Transverse colon (tissue), 4 donors: ENCODE measurements at regions not wholly inside any gene's neighbourhood (a gene's known extent, or its start where the extent isn't known, plus 50 kb on each side); places are given as distances from the start of the nearest gene placed in this dataset.

Experiments used
- DNase-seq: peaks from one replicate; pipeline ENCODE4 v3.0.0-alpha.2; 2019
- H3K27ac ChIP-seq, 4 donors: fragments of 200-600 bp; sonication (generic); 2 replicates each; pipeline ENCODE4 v1.5.1; 2016 to 2018; ENCODE audit warnings: inconsistent platforms in 4 of 4
- H3K27me3 ChIP-seq: fragments of 200-600 bp; sonication (generic); 2 replicates; pipeline ENCODE4 v1.5.1; 2017; ENCODE audit warnings: inconsistent platforms
- H3K36me3 ChIP-seq, 4 donors: fragments of 200-600 bp; sonication (generic); 2 replicates each; pipeline ENCODE4 v1.5.1; 2017 to 2019; ENCODE audit warnings: inconsistent platforms in 4 of 4
- H3K4me1 ChIP-seq, 4 donors: fragments of 200-600 bp; sonication (generic); 2 replicates each; pipeline ENCODE4 v1.5.1; 2017 to 2020; ENCODE audit warnings: inconsistent platforms in 4 of 4
- H3K4me3 ChIP-seq, 4 donors: fragments of 200-600 bp; sonication (generic); 1 replicate in 1 of 4; 2 replicates in 3 of 4; pipeline versions ENCODE4 v1.5.1 to v1.6.1; 2017 to 2019; ENCODE audit warnings: inconsistent platforms in 4 of 4
- H3K9me3 ChIP-seq, 2 donors: fragments of 200-600 bp; sonication (generic); 2 replicates each; pipeline ENCODE4 v1.5.1; 2017 to 2019; ENCODE audit warnings: inconsistent platforms in 2 of 2
- CTCF ChIP-seq, 5 experiments: fragments of 200-600 bp in 3 of 5; fragments of 450-650 bp in 2 of 5; sonication (generic) in 3 of 5; IDR thresholded peaks; 1 replicate in 2 of 5; 2 replicates in 3 of 5; pipeline ENCODE4 v1.5.1; 2016 to 2017; ENCODE audit warnings: antibody characterized with exemption in 5 of 5, inconsistent platforms in 3 of 5, mild to moderate bottlenecking in 2 of 5, moderate library complexity in 1 of 5
- EP300 ChIP-seq: sonication (generic); formaldehyde crosslinking; IDR thresholded peaks from one replicate; pipeline ENCODE4 v1.6.1; 2017; ENCODE audit warnings: antibody characterized with exemption, low read depth
- POLR2A ChIP-seq: fragments of 450-650 bp; IDR thresholded peaks from one replicate; pipeline ENCODE4 v1.6.1; 2016; ENCODE audit warnings: antibody characterized with exemption, mild to moderate bottlenecking, moderate library complexity
- POLR2AphosphoS5 ChIP-seq, 3 donors: sonication (generic); formaldehyde crosslinking; IDR thresholded peaks; one replicate each; pipeline ENCODE4 v1.6.1; 2016; ENCODE audit warnings: antibody characterized with exemption in 3 of 3
- WGBS, 2 donors: methylation state at CpG; one replicate each; pipeline ENCODE4 v1.1.5; 2018; ENCODE audit warnings: low coverage in 1 of 2; 5-methylcytosine and 5-hydroxymethylcytosine counted together
- in situ Hi-C, 4 donors: fragments of 200-750 bp; cut with MboI; loops; one replicate each; pipeline versions ENCODE4 v1.15.0 to v1.15.1; 2017; ENCODE audit warnings: low sequenced_read_pairs in 3 of 4, low pct_ligation_motif_present in 1 of 4, low pct_unique_long_range_greater_than_20kb in 1 of 4
- intact Hi-C: fragments of 100-400 bp; cut with DNase I; formaldehyde crosslinking; loops from one replicate; pipeline ENCODE4 v1.15.1; 2023; ENCODE audit warnings: low total_unique reads

GRCh38 chr3:74054566-74054965, 429.8 kb upstream of the PDZRN3 start:
- DNase-seq = no peak
- no peak for TF ChIP-seq POLR2A
- no peak for TF ChIP-seq EP300
- Histone ChIP-seq H3K4me1 (no peaks in the 10 kb centered on the region), H3K9me3 (no peaks in the 10 kb centered on the region), H3K4me3 (no peak overlapping the region), H3K27ac (no peak overlapping the region), H3K36me3 (no peaks in the 10 kb centered on the region), H3K27me3 (no peaks in the 10 kb centered on the region)
- in situ Hi-C loops = no loop called here
- intact Hi-C loops = no loop called here

GRCh38 chr3:74053970-74054516, 429.3 kb upstream of the PDZRN3 start:
- no peak overlapping the region for H3K27ac ChIP-seq
- no peak for DNase-seq
- in situ Hi-C loops = no loop called here
- intact Hi-C loops = no loop called here
- no peak overlapping the region for H3K4me3 ChIP-seq
- no peaks in the 10 kb centered on the region for H3K9me3 ChIP-seq
- H3K36me3 ChIP-seq = no peaks in the 10 kb centered on the region
- TF ChIP-seq POLR2A = no peak
- TF ChIP-seq POLR2AphosphoS5 (IDR thresholded peaks at IDR 0.05) = no peak
- no peaks in the 10 kb centered on the region for H3K4me1 ChIP-seq
- no peaks in the 10 kb centered on the region for H3K27me3 ChIP-seq

GRCh38 chr3:74049444-74049843, 424.7 kb upstream of the PDZRN3 start:
- 70 to 83% methylated on average over 5 of the region's 5 CpGs for WGBS, 2 donors
- intact Hi-C loops = no loop called here

GRCh38 chr3:74048699-74049098, 424.0 kb upstream of the PDZRN3 start:
- in situ Hi-C loops = no loop called here
- Histone ChIP-seq H3K4me1 (no peaks in the 10 kb centered on the region), H3K4me3 (no peak overlapping the region), H3K9me3 (no peaks in the 10 kb centered on the region), H3K27me3 (no peaks in the 10 kb centered on the region), H3K27ac (no peak overlapping the region), H3K36me3 (no peaks in the 10 kb centered on the region)
- DNase-seq = no peak
- intact Hi-C loops = no loop called here
- TF ChIP-seq POLR2A (no peak), POLR2AphosphoS5 (IDR thresholded peaks at IDR 0.05) (no peak), EP300 (no peak), CTCF (IDR thresholded peaks at IDR 0.05) (no peak)

More at GRCh38 chr3:74049444-74049843, 424.7 kb upstream of the PDZRN3 start:
- in situ Hi-C loops = no loop called here
- no peaks in the 10 kb centered on the region for H3K9me3 ChIP-seq
- no peaks in the 10 kb centered on the region for H3K4me1 ChIP-seq
- no peaks in the 10 kb centered on the region for H3K27me3 ChIP-seq
- DNase-seq = no peak
- no peak overlapping the region for H3K27ac ChIP-seq
- TF ChIP-seq EP300 (no peak), POLR2A (no peak), CTCF (IDR thresholded peaks at IDR 0.05) (no peak), POLR2AphosphoS5 (IDR thresholded peaks at IDR 0.05) (no peak)
- no peaks in the 10 kb centered on the region for H3K36me3 ChIP-seq
- no peak overlapping the region for H3K4me3 ChIP-seq

GRCh38 chr3:74045000-74045399, 420.3 kb upstream of the PDZRN3 start:
- no peaks in the 10 kb centered on the region for H3K27me3 ChIP-seq
- no peaks in the 10 kb centered on the region for H3K4me1 ChIP-seq
- no peak overlapping the region for H3K27ac ChIP-seq
- no peak overlapping the region for H3K4me3 ChIP-seq
- intact Hi-C loops = no loop called here
- no peaks in the 10 kb centered on the region for H3K36me3 ChIP-seq
- no peak for DNase-seq
- no peaks in the 10 kb centered on the region for H3K9me3 ChIP-seq
- TF ChIP-seq EP300 (no peak), CTCF (IDR thresholded peaks at IDR 0.05) (no peak), POLR2A (no peak), POLR2AphosphoS5 (IDR thresholded peaks at IDR 0.05) (no peak)
- WGBS, 2 donors = 95 to 100% methylated on average over 1 to 2 of the region's 2 CpGs
- in situ Hi-C loops = no loop called here
